Ectodermal cell (in vitro differentiated cells): ENCODE measurements at regions not wholly inside any gene's neighbourhood (a gene's known extent, or its start where the extent isn't known, plus 50 kb on each side); places are given as distances from the start of the nearest gene placed in this dataset.

ENCODE experiments used
- H3K27ac ChIP-seq: 2 replicates; pipeline ENCODE4 v1.7.0; 2013; ENCODE audit warnings: mild to moderate bottlenecking, low read depth, low read length; ENCODE audit not compliant: insufficient read depth, poor library complexity, severe bottlenecking
- H3K27me3 ChIP-seq: 2 replicates; pipeline ENCODE4 v1.7.0; 2013; ENCODE audit warnings: mild to moderate bottlenecking, low read length; ENCODE audit not compliant: insufficient read depth, control insufficient read depth, poor library complexity, severe bottlenecking
- H3K36me3 ChIP-seq: one replicate; pipeline ENCODE4 v1.7.0; 2013; ENCODE audit warnings: low read length; ENCODE audit not compliant: control insufficient read depth, insufficient read depth
- H3K4me1 ChIP-seq: one replicate; pipeline ENCODE4 v1.7.0; 2013; ENCODE audit warnings: low read length; ENCODE audit not compliant: control insufficient read depth, insufficient read depth
- H3K4me3 ChIP-seq: 2 replicates; pipeline ENCODE4 v1.7.0; 2013; ENCODE audit warnings: low read depth, low read length, control low read depth; ENCODE audit not compliant: insufficient read depth
- H3K9me3 ChIP-seq: 2 replicates; pipeline ENCODE4 v1.7.0; 2013; ENCODE audit warnings: mild to moderate bottlenecking, low read length, moderate library complexity; ENCODE audit not compliant: control insufficient read depth
- WGBS, 2 experiments: methylation state at CpG; one replicate each; pipeline ENCODE4 v1.1.7; 2013; ENCODE audit warnings: missing lambda C conversion rate in 2 of 2; 5-methylcytosine and 5-hydroxymethylcytosine counted together

DNA sequence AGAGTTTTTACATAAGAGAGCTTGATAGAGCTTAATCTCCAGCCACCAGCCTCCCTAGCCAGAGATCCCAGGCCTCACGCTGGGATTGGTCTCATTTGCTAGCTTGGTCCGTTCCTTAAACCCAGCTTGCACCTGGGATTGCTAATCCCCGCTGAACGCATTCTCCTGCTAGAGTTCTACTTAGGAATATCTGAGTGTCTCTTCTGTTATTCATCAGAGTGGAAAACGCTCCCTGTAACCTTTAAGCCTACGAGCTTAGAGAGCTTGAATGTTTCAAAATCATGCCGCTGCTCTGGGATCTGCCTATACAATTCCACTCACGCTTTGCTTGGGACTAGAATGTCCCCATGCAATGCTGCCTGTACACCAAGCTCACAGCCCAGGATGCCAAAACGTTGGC is 201.8 kb downstream of the NSG2 start:
- Histone ChIP-seq H3K36me3 (no peaks in the 10 kb centered on the region), H3K27ac (no peak overlapping the region), H3K9me3 (no peaks in the 10 kb centered on the region), H3K4me1 (no peaks in the 10 kb centered on the region), H3K4me3 (no peak overlapping the region), H3K27me3 (no peaks in the 10 kb centered on the region)
- WGBS, 2 experiments = 75 to 88% methylated on average over 9 of the region's 9 CpGs

DNA sequence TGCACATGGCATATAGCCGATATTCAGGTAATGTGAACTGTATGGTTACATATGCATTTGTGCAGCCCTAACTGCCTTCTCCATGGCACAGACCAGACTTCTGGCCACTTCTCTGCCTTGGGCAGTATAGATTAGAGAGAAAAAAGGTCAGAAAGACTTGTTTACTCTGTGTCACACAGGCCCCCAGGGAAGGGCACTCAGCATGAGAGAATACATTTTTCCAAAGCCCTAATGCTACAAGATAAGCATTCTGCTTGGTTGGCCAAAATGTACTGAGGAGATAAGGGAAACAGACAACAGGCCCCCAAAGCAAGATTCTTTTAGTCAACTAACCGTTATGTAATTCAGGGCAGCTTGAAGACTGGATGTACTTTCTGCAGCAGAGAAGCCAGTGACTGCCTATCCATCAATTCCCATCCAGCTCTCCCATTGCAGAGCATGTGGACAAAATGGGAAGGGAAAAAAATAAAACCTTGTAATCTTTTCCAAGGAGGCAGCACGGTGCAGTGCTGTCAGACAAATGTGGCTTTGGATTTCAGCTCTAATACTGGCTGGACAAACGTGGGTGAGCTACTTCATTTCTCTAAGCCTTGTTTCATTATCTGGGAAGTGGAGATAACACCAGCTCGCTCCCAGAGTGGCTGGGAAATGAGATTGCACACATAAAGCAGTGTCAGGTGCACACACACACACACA is 205.9 kb downstream of the NSG2 start:
- WGBS, 2 experiments = 89 to 91% methylated on average over 5 of the region's 5 CpGs
- H3K27me3 ChIP-seq = no peaks in the 10 kb centered on the region
- no peaks in the 10 kb centered on the region for H3K4me1 ChIP-seq
- H3K9me3 ChIP-seq = no peaks in the 10 kb centered on the region
- no peak overlapping the region for H3K4me3 ChIP-seq
- H3K36me3 ChIP-seq = no peaks in the 10 kb centered on the region
- H3K27ac ChIP-seq = no peak overlapping the region

DNA sequence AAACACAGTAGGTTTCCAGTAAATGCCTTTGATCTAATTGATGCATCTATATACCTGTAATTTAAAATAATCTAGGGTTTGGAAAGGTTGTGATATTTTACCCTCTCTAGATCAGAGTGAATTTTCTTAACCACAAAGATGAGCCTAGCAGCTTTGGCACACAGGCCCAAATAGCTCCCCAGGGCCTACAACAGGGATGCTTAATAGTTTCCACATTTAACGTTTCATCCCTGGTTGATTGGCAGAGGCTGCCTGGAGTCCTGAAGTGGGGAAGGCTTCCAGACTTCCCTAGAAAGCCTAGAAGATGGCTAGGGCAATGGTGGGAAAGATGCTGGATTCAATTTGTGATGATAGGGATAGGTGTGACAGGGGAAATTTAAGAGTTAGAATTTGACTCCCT is 206.6 kb downstream of the NSG2 start:
- no peaks in the 10 kb centered on the region for H3K4me1 ChIP-seq
- no peaks in the 10 kb centered on the region for H3K27me3 ChIP-seq
- no peaks in the 10 kb centered on the region for H3K9me3 ChIP-seq
- H3K36me3 ChIP-seq = no peaks in the 10 kb centered on the region
- H3K4me3 ChIP-seq = no peak overlapping the region
- 83 to 88% methylated on average over 1 of the region's 1 CpG for WGBS, 2 experiments
- H3K27ac ChIP-seq = no peak overlapping the region

DNA sequence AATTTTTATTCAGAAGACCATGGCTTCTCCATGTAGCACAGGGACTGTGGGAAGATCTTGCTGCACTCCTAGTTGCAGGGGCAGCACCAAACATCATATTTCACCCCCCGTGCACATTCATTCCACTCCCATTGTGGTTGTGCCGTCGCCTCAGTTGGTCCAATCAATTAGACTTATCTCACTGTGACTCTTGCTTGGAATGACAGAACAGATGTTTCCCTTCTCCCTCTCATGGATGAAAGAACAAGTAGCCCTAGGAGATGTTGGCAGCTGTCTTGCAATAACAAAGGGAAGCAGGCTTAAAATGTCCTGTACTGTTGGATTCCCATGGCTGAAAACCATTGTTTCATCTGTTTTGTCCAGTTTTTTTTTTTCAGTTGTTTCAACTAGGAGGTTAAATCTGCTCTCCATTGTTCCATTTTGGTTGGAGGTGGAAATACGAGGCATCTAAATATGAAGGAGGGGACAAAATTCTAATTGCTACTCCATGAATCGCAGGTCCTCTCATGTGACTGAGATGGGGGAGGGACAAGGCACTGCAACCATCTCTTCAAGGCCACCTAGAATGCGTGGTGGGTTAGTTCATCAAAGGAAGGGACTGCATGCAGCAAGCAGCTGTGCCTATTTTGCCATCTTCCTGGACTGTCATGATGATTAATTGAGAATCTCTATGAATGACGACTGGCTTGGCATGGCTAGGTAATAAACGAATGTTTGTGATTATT is 214.4 kb downstream of the NSG2 start:
- Histone ChIP-seq H3K36me3 (no peaks in the 10 kb centered on the region), H3K9me3 (no peaks in the 10 kb centered on the region), H3K27ac (no peak overlapping the region), H3K27me3 (no peaks in the 10 kb centered on the region), H3K4me3 (no peak overlapping the region), H3K4me1 (peaks cover 3% of the 10 kb centered on the region)
- 77 to 89% methylated on average over 8 of the region's 8 CpGs for WGBS, 2 experiments

DNA sequence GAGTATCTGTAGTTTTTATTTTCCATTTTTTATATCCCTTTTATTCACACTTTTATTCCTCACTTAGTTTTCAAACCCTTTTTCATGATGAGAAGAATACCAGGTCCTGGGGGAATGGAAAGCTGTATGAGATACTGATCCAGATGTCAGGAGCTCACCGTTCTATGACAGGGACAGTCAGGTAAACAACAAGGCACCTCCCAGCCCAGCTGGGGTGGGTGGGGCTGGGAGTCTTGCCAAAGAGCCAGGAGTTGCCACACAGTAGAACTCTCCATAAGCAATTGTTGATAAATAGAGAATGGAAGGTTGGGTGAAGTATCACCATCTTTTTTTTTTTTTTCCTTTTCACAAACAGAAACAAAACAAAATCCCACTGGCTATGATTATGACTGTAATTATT is 225.8 kb downstream of the NSG2 start:
- Histone ChIP-seq H3K36me3 (no peaks in the 10 kb centered on the region), H3K27me3 (no peaks in the 10 kb centered on the region), H3K27ac (no peak overlapping the region), H3K4me3 (no peak overlapping the region), H3K9me3 (no peaks in the 10 kb centered on the region), H3K4me1 (no peaks in the 10 kb centered on the region)
- WGBS, 2 experiments = 62% methylated on average over 1 of the region's 1 CpG

DNA sequence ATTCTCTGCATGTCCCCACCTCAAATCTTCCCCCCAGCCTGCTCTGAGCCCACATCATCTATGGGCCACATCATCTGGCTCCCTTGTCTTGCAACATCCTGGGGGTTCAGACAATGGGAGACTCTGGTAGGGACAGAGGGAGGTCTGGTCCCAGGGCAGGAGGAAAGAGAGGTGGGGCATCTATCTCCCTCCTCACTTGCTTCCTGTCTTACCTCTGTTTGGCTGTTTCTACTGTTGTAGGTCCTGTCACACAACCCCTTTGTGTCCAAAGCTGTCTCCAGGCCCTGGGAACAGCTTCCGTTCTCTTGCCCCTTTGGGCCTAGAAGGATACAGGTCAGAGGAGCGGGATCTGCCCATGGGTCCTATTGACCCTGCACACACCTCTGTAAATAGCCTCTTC is 227.2 kb downstream of the NSG2 start:
- Histone ChIP-seq H3K4me3 (no peak overlapping the region), H3K4me1 (no peaks in the 10 kb centered on the region), H3K27ac (no peak overlapping the region), H3K36me3 (no peaks in the 10 kb centered on the region), H3K9me3 (no peaks in the 10 kb centered on the region), H3K27me3 (no peaks in the 10 kb centered on the region)
- WGBS, 2 experiments = 88 to 93% methylated on average over 2 of the region's 2 CpGs

DNA sequence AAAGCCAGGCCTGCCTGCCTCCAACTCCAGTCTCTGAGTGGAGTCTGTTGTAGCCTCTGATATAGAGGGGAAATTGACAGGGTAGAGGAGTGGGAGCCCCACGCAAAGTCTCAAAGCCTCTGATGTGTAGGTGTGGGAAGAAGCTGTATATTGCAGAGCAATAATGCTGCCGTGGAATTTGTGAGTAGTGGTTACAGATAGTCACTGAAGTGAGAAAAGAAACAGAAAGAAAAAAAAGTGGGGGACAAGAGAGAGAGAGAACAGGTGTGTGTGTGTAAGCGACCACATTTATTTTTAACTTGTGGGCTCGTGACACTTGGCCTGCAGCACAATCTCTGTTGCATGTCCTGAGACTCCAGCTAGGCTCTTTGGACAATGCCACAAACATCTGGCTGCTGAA is 227.8 kb downstream of the NSG2 start:
- Histone ChIP-seq H3K36me3 (no peaks in the 10 kb centered on the region), H3K9me3 (no peaks in the 10 kb centered on the region), H3K27me3 (no peaks in the 10 kb centered on the region), H3K4me1 (no peaks in the 10 kb centered on the region), H3K4me3 (no peak overlapping the region), H3K27ac (no peak overlapping the region)
- 93 to 96% methylated on average over 4 of the region's 4 CpGs for WGBS, 2 experiments

DNA sequence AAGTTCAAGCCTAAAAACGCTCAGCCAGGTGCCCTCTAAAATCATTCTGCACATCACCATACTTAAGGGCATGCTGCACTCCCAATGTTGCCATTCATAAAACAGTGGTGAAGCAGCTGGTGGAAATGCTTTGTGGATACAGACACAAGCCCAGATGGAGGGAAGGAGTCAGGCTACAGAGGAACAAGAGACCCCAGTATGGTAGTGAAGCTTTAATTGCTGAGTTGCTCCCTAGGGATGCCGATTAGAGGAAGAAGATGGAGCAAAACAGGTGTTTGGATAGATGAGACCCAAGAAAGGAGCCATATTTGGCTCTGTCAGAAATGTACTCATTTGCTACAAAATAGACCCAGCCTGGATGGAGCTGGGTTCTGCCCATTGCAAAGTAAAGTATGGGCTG is 230.5 kb downstream of the NSG2 start:
- H3K36me3 ChIP-seq = no peaks in the 10 kb centered on the region
- H3K4me1 ChIP-seq = no peaks in the 10 kb centered on the region
- no peaks in the 10 kb centered on the region for H3K27me3 ChIP-seq
- no peaks in the 10 kb centered on the region for H3K9me3 ChIP-seq
- no peak overlapping the region for H3K4me3 ChIP-seq
- no peak overlapping the region for H3K27ac ChIP-seq
- WGBS, 2 experiments = 84 to 91% methylated on average over 2 of the region's 2 CpGs

DNA sequence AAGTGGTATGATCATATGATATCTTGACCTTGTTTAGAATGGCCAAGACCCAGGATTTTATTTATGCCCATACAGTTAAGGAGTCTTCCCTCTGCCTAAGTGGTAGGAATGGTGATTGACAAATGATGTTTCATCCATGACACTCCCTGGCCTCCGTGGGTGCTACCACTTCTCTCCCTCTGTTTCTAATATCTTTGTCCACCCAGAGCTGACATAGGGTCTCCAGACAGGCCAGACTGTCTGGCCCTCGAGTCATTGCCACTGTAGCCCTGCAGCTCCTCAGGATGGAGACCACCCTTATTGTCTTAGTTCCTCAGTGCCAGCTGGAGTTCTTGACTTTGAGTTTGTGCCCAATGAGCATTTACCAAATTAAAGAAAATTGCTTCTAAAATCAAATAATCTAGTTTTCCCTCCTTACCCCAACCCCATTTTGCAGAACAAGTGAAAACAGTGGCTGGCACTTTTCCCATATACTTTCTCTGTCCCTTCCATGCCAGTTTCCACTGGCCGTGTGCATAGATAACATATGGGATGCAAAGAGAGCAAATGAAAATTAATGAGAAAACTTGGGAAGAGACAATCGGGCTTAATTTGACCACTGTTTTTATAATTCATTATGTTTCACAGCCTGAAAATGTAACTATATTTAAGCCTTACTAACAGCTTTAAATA is 235.7 kb downstream of the NSG2 start:
- H3K27me3 ChIP-seq = no peaks in the 10 kb centered on the region
- no peak overlapping the region for H3K4me3 ChIP-seq
- no peak overlapping the region for H3K27ac ChIP-seq
- H3K4me1 ChIP-seq = no peaks in the 10 kb centered on the region
- H3K36me3 ChIP-seq = no peaks in the 10 kb centered on the region
- whole genome bisulfite sequencing, 2 experiments = 88 to 89% methylated on average over 4 of the region's 4 CpGs
- H3K9me3 ChIP-seq = no peaks in the 10 kb centered on the region

DNA sequence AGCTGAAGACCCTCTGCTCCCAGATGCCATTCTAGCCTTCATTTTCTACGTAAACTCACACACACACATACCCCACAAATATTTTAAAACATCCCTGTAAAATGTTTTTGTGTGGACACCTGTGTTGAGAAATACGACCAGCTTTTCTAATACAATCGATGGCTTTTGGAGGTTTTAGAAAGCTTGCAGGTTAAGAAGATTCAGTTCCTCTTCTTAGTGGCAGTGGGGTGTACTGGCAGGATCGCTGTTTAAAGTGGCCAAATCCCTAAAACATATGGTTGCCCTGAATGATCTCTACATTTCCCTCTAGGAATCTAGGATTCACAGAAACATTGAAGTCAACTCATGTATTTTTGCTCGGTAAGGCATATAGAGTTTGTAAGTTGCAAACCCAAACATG is 236.3 kb downstream of the NSG2 start:
- Histone ChIP-seq H3K36me3 (no peaks in the 10 kb centered on the region), H3K4me1 (no peaks in the 10 kb centered on the region), H3K27ac (no peak overlapping the region), H3K27me3 (no peaks in the 10 kb centered on the region), H3K9me3 (no peaks in the 10 kb centered on the region), H3K4me3 (no peak overlapping the region)
- WGBS, 2 experiments = 88 to 98% methylated on average over 5 of the region's 5 CpGs
